ENCODE measurements at regions not wholly inside any gene's neighbourhood (a gene's known extent, or its start where the extent isn't known, plus 50 kb on each side); places are given as distances from the start of the nearest gene placed in this dataset.

DNA sequence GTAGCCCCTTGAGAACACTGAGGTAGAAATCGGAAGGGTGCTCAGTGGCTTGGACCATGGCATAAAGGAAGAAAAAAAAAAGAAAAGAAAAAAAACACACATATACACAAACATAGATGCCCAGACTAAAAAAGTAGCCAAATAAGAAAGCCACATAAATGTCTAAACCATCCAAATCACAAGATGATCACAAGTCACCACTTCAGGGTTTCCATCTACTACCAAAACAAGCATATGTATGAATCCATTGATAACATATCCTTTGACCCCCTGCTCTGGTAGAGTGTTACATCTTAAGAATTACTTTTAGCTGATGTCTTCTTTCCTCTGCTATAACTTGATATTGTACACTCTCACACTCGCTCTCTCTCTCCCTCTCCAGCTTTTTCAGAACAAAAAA lies 245.9 kb downstream of the AHR start:
- TF ChIP-seq, protein P1, sequence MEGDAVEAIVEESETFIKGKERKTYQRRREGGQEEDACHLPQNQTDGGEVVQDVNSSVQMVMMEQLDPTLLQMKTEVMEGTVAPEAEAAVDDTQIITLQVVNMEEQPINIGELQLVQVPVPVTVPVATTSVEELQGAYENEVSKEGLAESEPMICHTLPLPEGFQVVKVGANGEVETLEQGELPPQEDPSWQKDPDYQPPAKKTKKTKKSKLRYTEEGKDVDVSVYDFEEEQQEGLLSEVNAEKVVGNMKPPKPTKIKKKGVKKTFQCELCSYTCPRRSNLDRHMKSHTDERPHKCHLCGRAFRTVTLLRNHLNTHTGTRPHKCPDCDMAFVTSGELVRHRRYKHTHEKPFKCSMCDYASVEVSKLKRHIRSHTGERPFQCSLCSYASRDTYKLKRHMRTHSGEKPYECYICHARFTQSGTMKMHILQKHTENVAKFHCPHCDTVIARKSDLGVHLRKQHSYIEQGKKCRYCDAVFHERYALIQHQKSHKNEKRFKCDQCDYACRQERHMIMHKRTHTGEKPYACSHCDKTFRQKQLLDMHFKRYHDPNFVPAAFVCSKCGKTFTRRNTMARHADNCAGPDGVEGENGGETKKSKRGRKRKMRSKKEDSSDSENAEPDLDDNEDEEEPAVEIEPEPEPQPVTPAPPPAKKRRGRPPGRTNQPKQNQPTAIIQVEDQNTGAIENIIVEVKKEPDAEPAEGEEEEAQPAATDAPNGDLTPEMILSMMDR (IDR thresholded peaks at IDR 0.05; ENCODE audit: low read depth, low read length, poor library complexity, severe bottlenecking): no peak
- TF ChIP-seq EZH2phosphoT487 (IDR thresholded peaks at IDR 0.05; ENCODE audit: borderline replicate concordance, low read length): no peak

All from DOHH2 (cell line).